ENCODE measurements at regions not wholly inside any gene's neighbourhood (a gene's known extent, or its start where the extent isn't known, plus 50 kb on each side); places are given as distances from the start of the nearest gene placed in this dataset.

DNA sequence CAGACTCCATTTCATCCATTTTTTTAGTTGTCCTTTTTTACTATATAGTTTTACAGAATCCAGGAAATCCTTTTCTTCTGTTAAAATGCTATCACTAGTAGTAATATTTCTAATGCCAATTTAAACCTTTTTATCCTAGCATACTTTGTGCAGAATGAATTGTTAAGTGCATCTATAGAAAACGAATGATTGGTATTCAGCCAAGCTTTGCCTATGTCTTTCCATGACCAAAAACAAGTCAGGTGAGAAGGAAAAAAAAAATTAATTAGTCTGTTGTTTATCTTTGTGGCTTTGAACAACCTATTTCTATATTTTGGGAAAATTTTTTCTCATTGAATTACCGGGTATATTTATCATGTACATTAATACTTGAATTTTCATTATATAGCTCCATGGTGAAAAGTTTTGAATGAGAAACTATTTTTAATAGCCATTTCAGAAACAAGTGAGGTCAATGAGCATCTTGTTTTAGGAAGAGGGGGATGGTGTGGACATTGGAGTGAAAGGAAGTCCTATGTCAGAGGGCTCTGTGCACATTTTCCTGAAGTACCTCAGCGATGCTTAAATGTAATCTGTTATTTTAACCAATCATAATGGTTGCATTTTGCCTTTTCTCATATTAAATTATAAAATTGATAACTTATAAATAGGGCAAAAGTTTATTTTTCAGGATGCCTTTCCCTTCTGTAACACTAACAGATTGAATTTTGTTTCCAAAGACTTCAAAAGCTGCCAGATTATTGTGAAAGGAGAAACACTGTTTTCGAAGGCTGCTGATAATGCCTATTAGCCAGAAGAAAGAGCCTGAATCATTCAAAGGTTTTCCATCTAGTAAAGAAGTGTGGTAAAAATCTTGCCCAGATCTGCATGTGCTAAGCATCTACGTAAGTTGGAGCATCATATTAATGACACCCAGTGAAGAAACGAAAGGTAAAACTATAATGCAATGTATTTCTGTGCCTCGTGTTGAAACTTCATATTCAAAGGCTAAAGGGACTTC lies 73.8 kb upstream of the S1PR1 start:
- no peak for DNase-seq
- H3K9me3 ChIP-seq (ENCODE audit: control insufficient read depth, insufficient read depth, low read length), result no peaks in the 10 kb centered on the region
- H3K4me1 ChIP-seq (ENCODE audit: control insufficient read depth, insufficient read depth, low read length), result no peaks in the 10 kb centered on the region
- H3K27me3 ChIP-seq (ENCODE audit: control insufficient read depth, insufficient read depth, low read length), result no peaks in the 10 kb centered on the region
- Mint-ChIP-seq H3K9me3 (no peaks in the 10 kb centered on the region), H3K4me3 (no peak overlapping the region), H3K27ac (no peak overlapping the region), H3K4me1 (no peaks in the 10 kb centered on the region), H3K27me3 (ENCODE audit: low read depth in 2 of 2) (no peaks in the 10 kb centered on the region), H3K36me3 (no peaks in the 10 kb centered on the region)
- ATAC-seq, result no peak
- WGBS (ENCODE audit: insufficient coverage), result 90% methylated on average over 4 of the region's 7 CpGs
- H3K27ac ChIP-seq (ENCODE audit: low read length), result no peak overlapping the region
- no peaks in the 10 kb centered on the region for H3K36me3 ChIP-seq (ENCODE audit: control insufficient read depth, insufficient read depth, low read length)
- no peak overlapping the region for H3K4me3 ChIP-seq (ENCODE audit: low read length)
- TF ChIP-seq, protein P1, sequence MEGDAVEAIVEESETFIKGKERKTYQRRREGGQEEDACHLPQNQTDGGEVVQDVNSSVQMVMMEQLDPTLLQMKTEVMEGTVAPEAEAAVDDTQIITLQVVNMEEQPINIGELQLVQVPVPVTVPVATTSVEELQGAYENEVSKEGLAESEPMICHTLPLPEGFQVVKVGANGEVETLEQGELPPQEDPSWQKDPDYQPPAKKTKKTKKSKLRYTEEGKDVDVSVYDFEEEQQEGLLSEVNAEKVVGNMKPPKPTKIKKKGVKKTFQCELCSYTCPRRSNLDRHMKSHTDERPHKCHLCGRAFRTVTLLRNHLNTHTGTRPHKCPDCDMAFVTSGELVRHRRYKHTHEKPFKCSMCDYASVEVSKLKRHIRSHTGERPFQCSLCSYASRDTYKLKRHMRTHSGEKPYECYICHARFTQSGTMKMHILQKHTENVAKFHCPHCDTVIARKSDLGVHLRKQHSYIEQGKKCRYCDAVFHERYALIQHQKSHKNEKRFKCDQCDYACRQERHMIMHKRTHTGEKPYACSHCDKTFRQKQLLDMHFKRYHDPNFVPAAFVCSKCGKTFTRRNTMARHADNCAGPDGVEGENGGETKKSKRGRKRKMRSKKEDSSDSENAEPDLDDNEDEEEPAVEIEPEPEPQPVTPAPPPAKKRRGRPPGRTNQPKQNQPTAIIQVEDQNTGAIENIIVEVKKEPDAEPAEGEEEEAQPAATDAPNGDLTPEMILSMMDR (IDR thresholded peaks at IDR 0.05), result no peak
- intact Hi-C loops (cut with micrococcal nuclease), result no loop called here

DNA sequence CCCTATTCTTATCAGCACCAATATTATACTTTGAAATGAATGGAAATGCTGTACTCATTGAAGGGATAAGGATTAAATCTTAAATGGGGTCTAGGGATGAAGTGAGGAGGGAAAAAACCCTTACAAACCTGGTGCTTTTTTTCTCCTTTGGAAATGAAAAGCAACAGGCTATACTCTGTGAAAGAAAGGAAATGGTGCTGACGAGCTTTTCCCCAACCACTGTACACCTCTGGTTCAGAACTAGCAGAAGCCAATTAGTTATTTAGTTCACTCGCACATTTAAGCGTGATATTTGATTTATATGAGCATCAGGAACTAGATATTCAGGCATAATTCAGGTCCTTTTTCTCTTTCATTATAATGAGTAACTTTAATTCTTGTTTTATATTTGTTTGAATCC lies 74.5 kb upstream of the S1PR1 start:
- no peaks in the 10 kb centered on the region for H3K4me1 ChIP-seq (ENCODE audit: control insufficient read depth, insufficient read depth, low read length)
- Mint-ChIP-seq H3K4me3 (no peak overlapping the region), H3K9me3 (no peaks in the 10 kb centered on the region), H3K4me1 (no peaks in the 10 kb centered on the region), H3K36me3 (no peaks in the 10 kb centered on the region), H3K27me3 (ENCODE audit: low read depth in 2 of 2) (no peaks in the 10 kb centered on the region), H3K27ac (no peak overlapping the region)
- no peaks in the 10 kb centered on the region for H3K9me3 ChIP-seq (ENCODE audit: control insufficient read depth, insufficient read depth, low read length)
- no peak for ATAC-seq
- no peaks in the 10 kb centered on the region for H3K36me3 ChIP-seq (ENCODE audit: control insufficient read depth, insufficient read depth, low read length)
- TF ChIP-seq, protein P1 (IDR thresholded peaks at IDR 0.05), result no peak
- DNase-seq, result no peak
- 82% methylated on average over 1 of the region's 3 CpGs for WGBS (ENCODE audit: insufficient coverage)
- intact Hi-C loops (cut with micrococcal nuclease), result no loop called here
- H3K27ac ChIP-seq (ENCODE audit: low read length), result no peak overlapping the region
- H3K4me3 ChIP-seq (ENCODE audit: low read length), result no peak overlapping the region
- H3K27me3 ChIP-seq (ENCODE audit: control insufficient read depth, insufficient read depth, low read length), result no peaks in the 10 kb centered on the region

DNA sequence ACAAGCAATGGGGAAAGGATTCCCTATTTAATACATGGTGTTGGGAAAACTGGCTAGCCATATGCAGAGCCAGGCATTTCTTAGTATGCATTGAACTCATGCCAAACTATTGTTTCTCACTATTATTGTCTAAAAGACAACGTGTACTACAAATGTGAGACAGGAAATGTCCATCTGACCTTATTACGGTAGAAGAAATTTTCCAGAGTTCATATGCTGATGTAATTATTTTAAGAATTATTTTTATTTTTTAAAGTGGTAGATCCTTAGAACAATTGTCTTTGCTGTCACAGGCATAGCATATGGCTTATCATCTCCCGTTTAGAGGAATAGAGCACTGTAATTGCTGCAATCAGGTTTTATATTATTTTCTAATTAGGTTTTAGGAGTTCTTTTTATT lies 75.2 kb upstream of the S1PR1 start:
- H3K4me1 Mint-ChIP-seq, result no peaks in the 10 kb centered on the region
- Histone ChIP-seq H3K4me1 (ENCODE audit: control insufficient read depth, insufficient read depth, low read length) (no peaks in the 10 kb centered on the region), H3K27ac (ENCODE audit: low read length) (no peak overlapping the region), H3K36me3 (ENCODE audit: control insufficient read depth, insufficient read depth, low read length) (no peaks in the 10 kb centered on the region), H3K9me3 (ENCODE audit: control insufficient read depth, insufficient read depth, low read length) (no peaks in the 10 kb centered on the region), H3K27me3 (ENCODE audit: control insufficient read depth, insufficient read depth, low read length) (no peaks in the 10 kb centered on the region), H3K4me3 (ENCODE audit: low read length) (no peak overlapping the region)
- DNase-seq (no peak), ATAC-seq (no peak)
- no peak overlapping the region for H3K27ac Mint-ChIP-seq
- TF ChIP-seq, protein P1 (IDR thresholded peaks at IDR 0.05), result no peak
- intact Hi-C loops (cut with micrococcal nuclease), result no loop called here
- 90% methylated on average over 2 of the region's 3 CpGs for WGBS (ENCODE audit: insufficient coverage)
- no peaks in the 10 kb centered on the region for H3K9me3 Mint-ChIP-seq
- H3K36me3 Mint-ChIP-seq, result no peaks in the 10 kb centered on the region
- no peak overlapping the region for H3K4me3 Mint-ChIP-seq
- H3K27me3 Mint-ChIP-seq (ENCODE audit: low read depth in 2 of 2), result no peaks in the 10 kb centered on the region

Measured in natural killer cell (primary cell).